Endothelial cell of umbilical vein (primary cell): ENCODE measurements at regions not wholly inside any gene's neighbourhood (a gene's known extent, or its start where the extent isn't known, plus 50 kb on each side); places are given as distances from the start of the nearest gene placed in this dataset.
A peak's percentile ranks its signal among the peaks of the same experiment; 100 is the strongest.

Experiments
- BruUV-seq: library from RNA; stranded (reverse); fragments of 400-500 nt; replicated peaks from 2 replicates; lab custom pipeline; 2021; lab: Mats Ljungman, UMichigan
- CTCF ChIA-PET: fragments of 300-600, 350-600 bp; sonication (Branson Sonifier 250); formaldehyde crosslinking; loops from one replicate; lab custom pipeline; 2021; ENCODE audit warnings: antibody characterized with exemption, inconsistent platforms; lab: Charles Lee
- POLR2A ChIA-PET: fragments of 300-600, 350-600 bp; sonication (Branson Sonifier 250); formaldehyde crosslinking; loops from one replicate; lab custom pipeline; 2021; ENCODE audit warnings: antibody characterized with exemption, inconsistent platforms; lab: Charles Lee
- DNase-seq: peaks from one replicate; pipeline ENCODE4 v3.0.0-alpha.2; 2011; ENCODE audit warnings: low read depth, low spot score
- FAIRE-seq: peaks from 2 replicates; lab custom pipeline; 2011; peaks lifted over from hg19 to GRCh38; lab: Jason Lieb, UNC
- H2AFZ ChIP-seq: 2 replicates; pipeline ENCODE4 v1.6.0; 2012; ENCODE audit warnings: low read depth, low read length, control low read depth, inconsistent platforms
- H3K27ac ChIP-seq: 2 replicates; pipeline ENCODE4 v1.5.1; 2011; ENCODE audit warnings: low read depth, mild to moderate bottlenecking, control low read depth, low read length, moderate library complexity; ENCODE audit not compliant: insufficient read depth
- H3K27me3 ChIP-seq, 2 experiments: 2 replicates each; pipeline versions ENCODE4 v1.6.0 to v1.6.1; 2011; ENCODE audit warnings: low read length in 2 of 2, mixed read lengths in 1 of 2; ENCODE audit not compliant: control insufficient read depth in 2 of 2, insufficient read depth in 2 of 2
- H3K36me3 ChIP-seq, 2 experiments: 2 replicates in 1 of 2; 3 replicates in 1 of 2; pipeline ENCODE4 v1.5.1; 2011; ENCODE audit warnings: low read length in 2 of 2, mild to moderate bottlenecking in 1 of 2, moderate library complexity in 1 of 2; ENCODE audit not compliant: control insufficient read depth in 2 of 2, insufficient read depth in 2 of 2; ENCODE audit errors: extremely low read depth in 1 of 2
- H3K4me1 ChIP-seq: 3 replicates; pipeline ENCODE4 v1.5.1; 2011; ENCODE audit warnings: mild to moderate bottlenecking, low read length; ENCODE audit not compliant: control insufficient read depth, insufficient read depth; ENCODE audit errors: extremely low read depth
- H3K4me2 ChIP-seq: 2 replicates; pipeline ENCODE4 v1.6.1; 2011; ENCODE audit warnings: low read length, control low read depth, mixed read lengths; ENCODE audit not compliant: insufficient read depth
- H3K4me3 ChIP-seq, 3 experiments: fragments of 200-600 bp in 1 of 3; sonication (generic), shearing (Covaris generic) in 1 of 3; replicated peaks in 1 of 3; 2 replicates each; pipeline ENCODE4 v1.5.1; 2011 to 2016; ENCODE audit warnings: control low read depth in 3 of 3, low read length in 3 of 3, mild to moderate bottlenecking in 2 of 3, inconsistent platforms in 1 of 3, low read depth in 1 of 3, moderate library complexity in 1 of 3; ENCODE audit not compliant: insufficient read depth in 1 of 3
- H3K79me2 ChIP-seq: 2 replicates; pipeline ENCODE4 v1.6.0; 2012; ENCODE audit warnings: low read length, inconsistent platforms; ENCODE audit not compliant: control insufficient read depth, insufficient read depth
- H3K9ac ChIP-seq: replicated peaks from 2 replicates; pipeline ENCODE3; 2011; ENCODE audit warnings: low read length, control low read depth; ENCODE audit not compliant: insufficient read depth; ENCODE audit errors: extremely low read depth
- H3K9me1 ChIP-seq: replicated peaks from 3 replicates; pipeline ENCODE4 v1.6.0; 2011; ENCODE audit warnings: mild to moderate bottlenecking, low read length; ENCODE audit not compliant: control insufficient read depth, insufficient read depth; ENCODE audit errors: extremely low read depth
- H3K9me3 ChIP-seq: replicated peaks from 2 replicates; pipeline ENCODE4 v1.5.1; 2012; ENCODE audit warnings: low read length, inconsistent platforms; ENCODE audit not compliant: control insufficient read depth, insufficient read depth
- H4K20me1 ChIP-seq: replicated peaks from 2 replicates; pipeline ENCODE3; 2011; ENCODE audit warnings: mild to moderate bottlenecking, low read length; ENCODE audit not compliant: control insufficient read depth, insufficient read depth; ENCODE audit errors: extremely low read depth
- CTCF ChIP-seq, 2 donors: IDR thresholded peaks; 1 replicate in 1 of 2; 2 replicates in 1 of 2; pipeline ENCODE4 v1.5.1; 2011; ENCODE audit warnings: low read length in 2 of 2, mild to moderate bottlenecking in 2 of 2, moderate library complexity in 2 of 2, control low read depth in 1 of 2, inconsistent platforms in 1 of 2, low read depth in 1 of 2; ENCODE audit not compliant: insufficient read depth in 1 of 2; ENCODE audit errors: extremely low read depth in 1 of 2
- FOS ChIP-seq: IDR thresholded peaks from 2 replicates; pipeline ENCODE4 v1.6.1; 2011; ENCODE audit warnings: mild to moderate bottlenecking, low read length, moderate library complexity, borderline replicate concordance; ENCODE audit not compliant: insufficient read depth
- JUN ChIP-seq: IDR thresholded peaks from 2 replicates; pipeline ENCODE4 v1.6.1; 2011; ENCODE audit warnings: borderline replicate concordance, low read depth; ENCODE audit not compliant: insufficient read length, insufficient read depth
- MAX ChIP-seq: IDR thresholded peaks from 2 replicates; pipeline ENCODE4 v1.6.1; 2011; ENCODE audit not compliant: insufficient read depth, insufficient read length
- MYC ChIP-seq: IDR thresholded peaks from one replicate; pipeline ENCODE4 v1.6.1; 2011; ENCODE audit warnings: mild to moderate bottlenecking, low read depth, low read length
- POLR2A ChIP-seq: IDR thresholded peaks from 2 replicates; pipeline ENCODE4 v1.6.1; 2012; ENCODE audit warnings: low read depth, mild to moderate bottlenecking, control low read depth, low read length
- POLR2AphosphoS5 ChIP-seq: IDR thresholded peaks from 2 replicates; pipeline ENCODE4 v1.6.1; 2012; ENCODE audit warnings: low read depth, mild to moderate bottlenecking, control low read depth, low read length, moderate library complexity; ENCODE audit not compliant: insufficient read depth
- dilution Hi-C: fragments of 300-500 bp; cut with MboI; formaldehyde crosslinking; loops from one replicate; pipeline ENCODE4 v1.15.0; 2019; ENCODE audit warnings: low sequenced_read_pairs; ENCODE audit not compliant: extremely low pct_ligation_motif_present
- intact Hi-C: fragments of 100-400 bp; cut with micrococcal nuclease; formaldehyde crosslinking; loops from one replicate; pipeline ENCODE4 v1.10.0; 2022

DNA sequence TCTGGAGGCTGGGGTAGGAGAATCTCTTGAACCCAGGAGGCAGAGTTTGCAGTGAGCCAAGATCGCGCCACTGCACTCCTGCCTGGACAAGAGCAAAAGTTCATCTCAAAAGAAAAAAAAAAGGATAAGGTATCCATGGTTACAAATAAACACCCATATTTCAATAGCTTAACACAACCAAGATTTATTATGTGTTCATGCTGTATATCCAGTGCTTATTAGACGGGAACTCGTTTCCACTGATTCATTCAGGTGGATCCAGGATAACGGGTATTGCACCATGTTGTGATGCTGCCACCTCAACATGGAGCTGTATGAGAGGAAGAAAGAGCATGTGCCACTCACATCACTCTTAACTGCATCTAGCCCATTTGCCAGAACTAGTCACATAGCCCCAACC lies 69.1 kb upstream of the HIVEP1 start:
- Histone ChIP-seq H3K4me1 (peaks cover 4% of the 10 kb centered on the region), H3K36me3 (no peaks in the 10 kb centered on the region), H3K9me3 (no peaks in the 10 kb centered on the region), H3K9ac (no peak overlapping the region), H3K27ac (no peak overlapping the region), H2AFZ (no peak overlapping the region), H3K4me2 (no peak overlapping the region), H4K20me1 (no peaks in the 10 kb centered on the region), H3K79me2 (no peaks in the 10 kb centered on the region), H3K9me1 (no peaks in the 10 kb centered on the region), H3K4me3 (no peak overlapping the region), H3K27me3 (no peaks in the 10 kb centered on the region)
- no TSS peak for BruUV-seq
- ChIA-PET POLR2A (no interaction called here), CTCF (interaction anchor here (1.0 kb wide), 2 partner anchors 15 to 289 kb away, joined by 3 read pairs; no protein-coding TSS in a partner anchor)
- intact Hi-C loops (no loop called here), dilution Hi-C loops (no loop called here)
- FAIRE-seq (peak; percentile 35), DNase-seq (no peak)
- TF ChIP-seq FOS (no peak), CTCF (IDR thresholded peaks at IDR 0.05; ENCODE audit: extremely low read depth in 1 of 2, insufficient read depth in 1 of 2, low read depth in 1 of 2, low read length in 2 of 2) (no peak), POLR2A (no peak), MAX (no peak), JUN (no peak), POLR2AphosphoS5 (no peak), MYC (no peak)
